IPS DF 6.9 (cell line): ENCODE measurements at regions not wholly inside any gene's neighbourhood (a gene's known extent, or its start where the extent isn't known, plus 50 kb on each side); places are given as distances from the start of the nearest gene placed in this dataset.

Experiments used
- DNase-seq: peaks from one replicate; pipeline ENCODE4 v3.0.0-alpha.2; 2013; ENCODE audit warnings: low read depth, low spot score
- H3K27ac ChIP-seq: one replicate; pipeline ENCODE4 v1.5.1; 2013; ENCODE audit warnings: low read length, control low read depth
- H3K27me3 ChIP-seq: 2 replicates; pipeline ENCODE4 v1.6.1; 2013; ENCODE audit warnings: mild to moderate bottlenecking, low read length; ENCODE audit not compliant: control insufficient read depth, insufficient read depth
- H3K36me3 ChIP-seq: 2 replicates; pipeline ENCODE4 v1.6.1; 2013; ENCODE audit warnings: low read length; ENCODE audit not compliant: control insufficient read depth, insufficient read depth
- H3K4me1 ChIP-seq: 2 replicates; pipeline ENCODE4 v1.6.1; 2013; ENCODE audit warnings: low read length; ENCODE audit not compliant: control insufficient read depth, insufficient read depth
- H3K4me3 ChIP-seq: 2 replicates; pipeline ENCODE4 v1.5.1; 2013; ENCODE audit warnings: mild to moderate bottlenecking, low read length
- H3K9me3 ChIP-seq: 2 replicates; pipeline ENCODE4 v1.6.1; 2013; ENCODE audit warnings: low read length, inconsistent platforms; ENCODE audit not compliant: control insufficient read depth, insufficient read depth
- WGBS: extraction: QIAGEN DNeasy Blood & Tissue Kit; methylation state at CpG from one replicate; pipeline ENCODE4 v1.1.7; 2013; ENCODE audit warnings: mixed read lengths, missing lambda C conversion rate; ENCODE audit not compliant: insufficient read length, insufficient coverage; 5-methylcytosine and 5-hydroxymethylcytosine counted together

DNA sequence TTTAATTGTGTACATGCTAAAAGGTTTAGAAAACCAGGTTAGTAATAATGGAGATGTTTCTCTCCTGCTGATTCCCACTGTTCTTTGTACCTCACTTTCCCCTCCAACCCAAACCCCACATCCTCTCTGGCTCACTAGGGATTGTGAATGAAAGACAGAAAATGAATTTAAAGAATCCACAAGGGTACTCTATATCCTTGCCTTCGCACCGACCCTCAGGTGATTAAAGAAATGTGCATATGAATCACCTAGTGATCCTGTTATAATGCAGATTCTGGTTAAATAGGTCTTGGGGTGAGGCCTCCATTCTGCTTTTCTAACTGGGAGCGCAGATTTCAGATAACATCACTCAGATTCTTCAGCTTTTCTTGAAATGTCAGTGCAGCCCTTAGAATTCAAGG is 84.3 kb upstream of the OTX2 start:
- DNase-seq: no peak

DNA sequence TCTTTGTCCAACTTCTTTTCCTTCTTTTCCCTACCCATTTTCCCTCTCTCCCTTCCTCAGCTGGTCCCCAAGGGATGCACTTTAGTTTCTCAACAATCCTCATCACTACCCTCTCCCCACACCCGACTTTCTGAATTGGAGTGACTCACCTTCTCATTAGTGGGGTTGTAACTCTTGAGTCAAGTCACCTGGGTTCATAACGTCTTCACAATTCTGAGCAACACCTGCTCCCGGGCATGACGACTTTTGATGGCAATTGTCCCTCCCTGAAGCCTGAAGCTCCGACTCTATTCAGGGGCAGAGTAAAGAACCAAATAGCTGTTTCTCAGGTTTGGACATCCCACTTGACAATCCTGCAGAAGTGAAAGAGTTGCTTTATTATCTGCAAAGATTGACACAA is 82.7 kb upstream of the OTX2 start:
- H3K9me3 ChIP-seq: no peaks in the 10 kb centered on the region
- no peak overlapping the region for H3K27ac ChIP-seq
- H3K4me1 ChIP-seq: peaks cover 3% of the 10 kb centered on the region; the same call in 1 of the 2 replicates
- no peaks in the 10 kb centered on the region for H3K36me3 ChIP-seq
- no peak overlapping the region for H3K4me3 ChIP-seq
- WGBS: no CpG with 5 or more reads among the region's 5 CpGs
- H3K27me3 ChIP-seq: peaks cover 45% of the 10 kb centered on the region
- no peak for DNase-seq

More for the DNA sequence above, 84.3 kb upstream of the OTX2 start:
- Histone ChIP-seq H3K9me3 (no peaks in the 10 kb centered on the region), H3K4me3 (no peak overlapping the region), H3K27me3 (peaks cover 45% of the 10 kb centered on the region), H3K4me1 (peaks cover 3% of the 10 kb centered on the region; the same call in 1 of the 2 replicates), H3K36me3 (no peaks in the 10 kb centered on the region), H3K27ac (no peak overlapping the region)
- WGBS: no CpG with 5 or more reads among the region's 3 CpGs

DNA sequence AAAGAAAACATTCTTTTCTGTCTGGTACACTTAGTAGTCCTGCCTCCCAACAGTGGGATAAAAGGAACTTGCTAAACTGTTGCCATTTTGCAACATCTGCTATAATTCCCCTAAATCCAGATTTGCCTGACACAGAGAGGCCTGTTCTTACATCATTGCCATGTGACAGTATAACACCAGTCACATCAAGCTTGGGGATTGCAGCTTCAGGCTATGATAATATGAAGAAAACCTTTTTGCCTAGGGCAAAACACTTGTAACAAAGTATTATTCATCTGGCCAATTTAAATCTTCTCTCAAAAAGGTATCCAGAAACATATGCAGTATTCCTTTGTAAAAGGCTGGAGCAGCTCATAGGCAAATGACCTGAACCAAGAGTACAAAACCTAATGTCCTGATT is 80.9 kb upstream of the OTX2 start:
- H3K9me3 ChIP-seq: no peaks in the 10 kb centered on the region
- DNase-seq: no peak
- H3K4me1 ChIP-seq: peaks cover 3% of the 10 kb centered on the region; the same call in 1 of the 2 replicates
- H3K27ac ChIP-seq: no peak overlapping the region
- peaks cover 44% of the 10 kb centered on the region for H3K27me3 ChIP-seq
- H3K36me3 ChIP-seq: no peaks in the 10 kb centered on the region
- no peak overlapping the region for H3K4me3 ChIP-seq

DNA sequence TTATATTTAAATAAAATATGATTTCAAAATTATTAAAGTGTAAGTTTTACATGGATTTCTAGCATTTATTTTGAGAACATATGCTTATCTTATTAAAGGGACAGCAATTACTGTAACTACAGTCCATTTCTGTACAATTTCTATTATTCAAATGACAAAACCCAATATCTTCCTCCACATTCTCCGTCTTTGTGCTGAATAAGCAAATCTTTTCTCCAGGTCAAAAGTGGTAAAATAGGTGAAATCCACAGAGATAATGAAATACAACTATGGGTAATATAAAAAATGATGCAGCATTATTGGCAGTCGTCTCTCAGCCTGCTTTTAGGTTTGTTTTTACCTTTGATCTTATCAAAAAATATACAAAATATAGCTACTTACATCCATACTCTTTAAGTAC is 79.4 kb upstream of the OTX2 start:
- Histone ChIP-seq H3K27me3 (peaks cover 31% of the 10 kb centered on the region), H3K4me1 (0 out of 2 replicates have a peak, but pooled peaks cover 2% of the 10 kb centered on the region)

DNA sequence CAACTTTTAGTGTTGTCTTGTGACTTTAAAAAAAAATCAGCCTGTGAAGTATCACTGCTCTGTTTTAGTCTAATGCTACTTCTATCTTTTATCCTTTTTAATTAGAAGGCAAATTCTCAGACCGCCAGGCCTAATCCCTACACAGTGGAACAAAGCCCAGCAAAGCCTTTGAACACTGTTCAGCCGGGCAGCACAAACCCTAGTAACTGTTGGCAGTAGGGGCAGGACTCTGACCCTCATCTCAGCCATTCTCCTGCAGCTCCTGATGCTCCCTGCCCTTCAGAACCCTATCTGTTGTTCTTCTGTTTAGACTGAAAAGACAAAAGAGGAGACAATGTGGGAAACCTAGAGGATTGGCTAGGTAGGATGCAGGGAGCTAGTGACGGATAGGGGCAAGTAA is 78.0 kb upstream of the OTX2 start:
- Histone ChIP-seq H3K4me3 (no peak overlapping the region), H3K27ac (no peak overlapping the region), H3K36me3 (no peaks in the 10 kb centered on the region), H3K27me3 (peaks cover 23% of the 10 kb centered on the region), H3K4me1 (0 out of 2 replicates have a peak, but pooled peaks cover 2% of the 10 kb centered on the region), H3K9me3 (no peaks in the 10 kb centered on the region)
- no peak for DNase-seq
- WGBS: no CpG with 5 or more reads among the region's 3 CpGs

More for the DNA sequence above, 79.4 kb upstream of the OTX2 start:
- Histone ChIP-seq H3K27ac (no peak overlapping the region), H3K4me3 (no peak overlapping the region), H3K9me3 (no peaks in the 10 kb centered on the region), H3K36me3 (no peaks in the 10 kb centered on the region)
- no peak for DNase-seq
- no CpG with 5 or more reads among the region's 2 CpGs for WGBS

DNA sequence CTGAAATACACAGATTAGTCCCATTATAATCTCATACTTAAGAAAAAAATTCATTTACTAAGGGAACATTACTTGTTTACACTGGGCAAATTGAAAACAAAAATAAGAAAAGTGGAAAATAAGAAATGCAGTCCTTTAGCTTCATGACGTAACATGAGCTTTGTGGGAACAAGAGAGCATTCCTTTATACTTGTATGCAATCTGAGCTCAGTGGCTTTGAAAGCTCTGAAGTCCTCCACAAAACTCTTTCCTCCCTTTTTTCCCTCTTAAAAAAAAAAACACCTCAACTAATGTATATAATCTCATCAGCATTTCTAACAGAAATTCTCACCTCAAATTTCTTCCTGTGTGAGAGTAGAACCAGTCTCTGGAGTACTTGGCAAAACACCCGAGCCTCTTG is 76.9 kb upstream of the OTX2 start:
- Histone ChIP-seq H3K4me1 (0 out of 2 replicates have a peak, but pooled peaks cover 2% of the 10 kb centered on the region), H3K9me3 (no peaks in the 10 kb centered on the region), H3K27ac (no peak overlapping the region), H3K4me3 (no peak overlapping the region), H3K36me3 (no peaks in the 10 kb centered on the region), H3K27me3 (peaks cover 12% of the 10 kb centered on the region)
- no CpG with 5 or more reads among the region's 2 CpGs for WGBS
- no peak for DNase-seq

DNA sequence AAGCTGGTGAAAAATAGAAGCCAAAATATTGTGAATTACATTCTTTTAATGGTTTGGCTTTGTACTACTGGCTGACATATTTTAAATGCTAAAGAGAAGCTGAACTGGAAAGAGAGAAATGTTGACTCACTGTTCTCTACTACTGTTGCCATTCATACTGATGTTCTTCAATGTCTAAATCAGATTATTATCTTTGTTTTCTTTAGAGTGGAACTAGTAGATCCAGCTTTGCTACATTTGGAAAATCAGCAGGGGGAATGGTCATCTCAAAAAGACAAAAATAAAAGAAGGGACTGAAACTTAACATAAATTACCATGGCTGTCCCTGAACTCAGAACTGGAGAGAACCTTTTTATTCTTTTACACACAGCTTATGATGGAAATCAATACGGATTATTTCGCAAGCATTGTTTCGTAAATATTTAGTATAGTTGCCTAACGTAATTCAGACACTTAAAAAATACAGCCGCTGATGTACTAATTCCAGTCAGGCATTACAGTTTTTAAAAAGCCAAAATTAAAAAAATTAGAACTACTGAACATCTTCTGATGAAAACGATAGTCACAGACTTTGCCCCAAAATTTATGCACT is 76.3 kb upstream of the OTX2 start:
- Histone ChIP-seq H3K4me3 (no peak overlapping the region), H3K4me1 (0 out of 2 replicates have a peak, but pooled peaks cover 2% of the 10 kb centered on the region), H3K27ac (no peak overlapping the region), H3K36me3 (no peaks in the 10 kb centered on the region), H3K9me3 (no peaks in the 10 kb centered on the region), H3K27me3 (peaks cover 9% of the 10 kb centered on the region)
- no CpG with 5 or more reads among the region's 6 CpGs for WGBS
- no peak for DNase-seq

DNA sequence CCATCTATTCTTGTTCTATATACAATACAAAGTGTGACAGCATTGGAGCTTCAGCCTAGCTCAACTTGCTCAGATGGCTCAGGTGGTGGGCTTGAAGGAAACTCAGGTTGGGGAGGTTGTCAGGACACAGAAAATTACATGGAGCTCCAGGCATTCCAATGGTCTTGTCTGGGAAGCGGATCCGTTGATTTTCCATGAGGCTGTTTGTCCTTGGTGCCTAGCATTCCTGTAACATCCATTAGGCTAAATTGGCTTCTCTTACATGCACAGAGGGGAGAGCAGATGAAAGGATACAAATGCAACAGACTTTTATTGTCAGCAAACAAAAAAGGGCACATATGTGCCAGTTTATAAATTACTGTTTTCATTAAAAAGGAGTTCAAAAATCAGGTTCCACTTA is 75.5 kb upstream of the OTX2 start:
- H3K27ac ChIP-seq: no peak overlapping the region
- H3K9me3 ChIP-seq: no peaks in the 10 kb centered on the region
- peaks cover 3% of the 10 kb centered on the region; the same call in 1 of the 2 replicates for H3K27me3 ChIP-seq
- DNase-seq: no peak
- WGBS: no CpG with 5 or more reads among the region's 2 CpGs
- no peak overlapping the region for H3K4me3 ChIP-seq
- H3K36me3 ChIP-seq: no peaks in the 10 kb centered on the region
- H3K4me1 ChIP-seq: 0 out of 2 replicates have a peak, but pooled peaks cover 2% of the 10 kb centered on the region

DNA sequence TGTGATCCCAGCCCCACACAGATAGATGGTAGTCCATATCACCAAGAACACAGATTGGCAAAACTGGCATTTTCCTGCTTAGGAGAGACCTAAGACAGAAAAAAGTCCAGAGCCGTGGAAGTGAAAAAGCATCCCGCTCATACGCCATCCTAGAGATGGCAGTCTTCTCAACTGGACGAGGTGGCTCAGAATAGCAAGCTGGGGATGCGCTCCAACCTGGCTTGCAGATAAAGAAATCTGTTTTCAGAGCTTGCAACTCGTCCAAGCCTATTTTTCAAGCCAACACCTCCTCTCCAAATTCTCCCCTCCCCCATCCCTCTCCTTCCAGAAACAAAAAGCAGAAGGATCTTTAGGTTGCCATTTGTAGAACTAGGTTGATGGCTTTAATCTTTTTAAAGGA is 74.3 kb upstream of the OTX2 start:
- no peak for DNase-seq

DNA sequence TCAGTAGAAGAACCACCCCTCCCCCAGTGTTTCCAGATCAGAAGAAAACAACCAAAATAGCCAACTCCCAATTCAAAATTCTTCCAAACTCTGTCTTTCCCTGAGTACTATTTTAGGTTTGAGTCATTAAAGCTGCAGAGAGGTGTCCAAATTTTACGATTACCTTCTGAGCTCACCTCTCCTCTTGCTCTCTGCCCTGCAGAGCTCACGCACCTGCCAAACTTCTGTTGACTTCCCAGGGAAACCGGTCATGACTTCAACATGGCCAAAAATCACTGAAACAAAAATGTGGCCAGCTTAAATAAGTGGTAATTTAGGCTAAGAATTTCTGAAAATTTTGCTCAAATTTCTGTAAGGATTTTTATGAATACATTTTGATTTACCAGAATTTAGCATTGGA is 70.9 kb upstream of the OTX2 start:
- no CpG with 5 or more reads among the region's 3 CpGs for WGBS
- no peak overlapping the region for H3K27ac ChIP-seq
- H3K4me3 ChIP-seq: no peak overlapping the region
- H3K4me1 ChIP-seq: 0 out of 2 replicates have a peak, but pooled peaks cover 2% of the 10 kb centered on the region
- DNase-seq: no peak
- H3K36me3 ChIP-seq: no peaks in the 10 kb centered on the region
- no peaks in the 10 kb centered on the region; the same call in 1 of the 2 replicates for H3K27me3 ChIP-seq
- no peaks in the 10 kb centered on the region for H3K9me3 ChIP-seq

More for the DNA sequence above, 74.3 kb upstream of the OTX2 start:
- no CpG with 5 or more reads among the region's 6 CpGs for WGBS
- no peak overlapping the region for H3K4me3 ChIP-seq
- peaks cover 1% of the 10 kb centered on the region; the same call in 1 of the 2 replicates for H3K27me3 ChIP-seq
- H3K9me3 ChIP-seq: no peaks in the 10 kb centered on the region
- no peaks in the 10 kb centered on the region for H3K36me3 ChIP-seq
- no peak overlapping the region for H3K27ac ChIP-seq
- H3K4me1 ChIP-seq: 0 out of 2 replicates have a peak, but pooled peaks cover 2% of the 10 kb centered on the region

DNA sequence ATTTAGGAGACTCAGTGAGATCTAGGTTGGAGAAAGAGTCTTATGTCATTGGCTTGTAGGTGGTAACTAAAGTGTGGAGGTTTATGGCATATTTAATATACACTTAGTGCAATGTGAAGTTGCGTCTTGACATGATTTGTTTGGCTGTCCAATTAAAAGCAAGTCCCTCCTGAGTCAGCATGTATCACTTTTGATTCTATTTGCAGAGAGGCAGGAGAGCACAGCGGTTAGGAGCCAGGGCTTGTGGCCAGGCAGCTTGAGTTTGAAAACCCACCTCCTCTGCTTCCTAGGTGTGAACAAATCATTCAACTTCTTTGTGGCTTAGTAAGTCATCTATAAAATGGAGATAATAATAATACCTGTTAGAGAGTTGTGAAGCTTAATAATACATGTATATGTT is 68.5 kb upstream of the OTX2 start:
- Histone ChIP-seq H3K9me3 (no peaks in the 10 kb centered on the region), H3K4me1 (no peaks in the 10 kb centered on the region), H3K27ac (no peak overlapping the region), H3K36me3 (no peaks in the 10 kb centered on the region), H3K27me3 (no peaks in the 10 kb centered on the region; the same call in 1 of the 2 replicates), H3K4me3 (no peak overlapping the region)
- DNase-seq: no peak
- no CpG with 5 or more reads among the region's 2 CpGs for WGBS
